ENCODE measurements at regions not wholly inside any gene's neighbourhood (a gene's known extent, or its start where the extent isn't known, plus 50 kb on each side); places are given as distances from the start of the nearest gene placed in this dataset.

DNA sequence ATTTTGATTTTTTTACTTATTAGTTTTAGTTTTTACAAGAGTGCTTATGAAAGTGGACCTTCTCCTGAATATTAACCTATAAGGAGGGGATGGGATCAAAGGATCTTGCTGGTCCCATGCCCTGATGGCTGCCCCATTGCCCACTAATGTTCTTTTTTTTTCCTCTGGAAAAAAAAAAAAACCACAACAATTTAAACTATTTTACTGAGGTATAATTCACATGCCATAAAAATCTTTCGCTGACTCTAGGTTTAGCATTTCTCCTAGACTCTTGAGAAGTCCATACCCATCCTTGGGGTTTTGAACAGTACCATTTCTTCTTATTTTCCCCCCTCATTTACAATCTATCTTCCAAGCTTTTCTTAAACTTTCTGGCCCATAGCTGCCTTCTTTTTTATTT lies 481.8 kb downstream of the TFEC start:
- 60 to 100% methylated on average over 1 of the region's 1 CpG for WGBS, 2 donors

DNA sequence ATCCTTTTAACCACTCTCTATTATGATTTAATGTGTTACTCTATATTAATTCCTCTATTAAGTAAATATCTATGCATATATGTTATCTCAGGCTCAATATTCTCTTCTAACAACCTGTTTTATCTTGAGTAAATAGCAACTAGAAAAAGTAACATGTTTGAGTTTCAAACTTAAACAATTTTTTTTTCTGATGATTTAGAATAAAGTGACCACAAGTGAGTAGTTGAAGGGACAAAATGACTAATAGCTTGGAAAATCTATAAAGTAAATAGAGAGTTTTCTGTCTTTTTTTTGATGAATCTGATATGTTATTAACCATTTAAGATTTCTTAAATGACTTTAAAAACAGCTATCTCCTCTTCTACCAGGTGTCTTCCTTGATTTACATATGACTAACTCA lies 483.8 kb downstream of the TFEC start:
- H3K9me3 ChIP-seq, result no peaks in the 10 kb centered on the region
- H3K27ac ChIP-seq, result no peak overlapping the region
- H3K4me3 ChIP-seq, result no peak overlapping the region
- no peak for DNase-seq
- no peaks in the 10 kb centered on the region for H3K27me3 ChIP-seq
- H3K36me3 ChIP-seq, result no peaks in the 10 kb centered on the region
- intact Hi-C loops (cut with DNase I), result no loop called here
- H3K4me1 ChIP-seq, result no peaks in the 10 kb centered on the region
- TF ChIP-seq, protein P1, sequence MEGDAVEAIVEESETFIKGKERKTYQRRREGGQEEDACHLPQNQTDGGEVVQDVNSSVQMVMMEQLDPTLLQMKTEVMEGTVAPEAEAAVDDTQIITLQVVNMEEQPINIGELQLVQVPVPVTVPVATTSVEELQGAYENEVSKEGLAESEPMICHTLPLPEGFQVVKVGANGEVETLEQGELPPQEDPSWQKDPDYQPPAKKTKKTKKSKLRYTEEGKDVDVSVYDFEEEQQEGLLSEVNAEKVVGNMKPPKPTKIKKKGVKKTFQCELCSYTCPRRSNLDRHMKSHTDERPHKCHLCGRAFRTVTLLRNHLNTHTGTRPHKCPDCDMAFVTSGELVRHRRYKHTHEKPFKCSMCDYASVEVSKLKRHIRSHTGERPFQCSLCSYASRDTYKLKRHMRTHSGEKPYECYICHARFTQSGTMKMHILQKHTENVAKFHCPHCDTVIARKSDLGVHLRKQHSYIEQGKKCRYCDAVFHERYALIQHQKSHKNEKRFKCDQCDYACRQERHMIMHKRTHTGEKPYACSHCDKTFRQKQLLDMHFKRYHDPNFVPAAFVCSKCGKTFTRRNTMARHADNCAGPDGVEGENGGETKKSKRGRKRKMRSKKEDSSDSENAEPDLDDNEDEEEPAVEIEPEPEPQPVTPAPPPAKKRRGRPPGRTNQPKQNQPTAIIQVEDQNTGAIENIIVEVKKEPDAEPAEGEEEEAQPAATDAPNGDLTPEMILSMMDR (IDR thresholded peaks at IDR 0.05), result no peak
- no peak for TF ChIP-seq POLR2A (IDR thresholded peaks at IDR 0.05)

More for the DNA sequence above, 481.8 kb downstream of the TFEC start:
- intact Hi-C loops (cut with DNase I), result no loop called here
- H3K4me3 ChIP-seq, result no peak overlapping the region
- no peaks in the 10 kb centered on the region for H3K9me3 ChIP-seq
- no peak for TF ChIP-seq POLR2A (IDR thresholded peaks at IDR 0.05)
- TF ChIP-seq, protein P1 (IDR thresholded peaks at IDR 0.05), result no peak
- H3K27ac ChIP-seq, result no peak overlapping the region
- H3K36me3 ChIP-seq, result no peaks in the 10 kb centered on the region
- no peaks in the 10 kb centered on the region for H3K4me1 ChIP-seq
- H3K27me3 ChIP-seq, result no peaks in the 10 kb centered on the region
- DNase-seq, result no peak

DNA sequence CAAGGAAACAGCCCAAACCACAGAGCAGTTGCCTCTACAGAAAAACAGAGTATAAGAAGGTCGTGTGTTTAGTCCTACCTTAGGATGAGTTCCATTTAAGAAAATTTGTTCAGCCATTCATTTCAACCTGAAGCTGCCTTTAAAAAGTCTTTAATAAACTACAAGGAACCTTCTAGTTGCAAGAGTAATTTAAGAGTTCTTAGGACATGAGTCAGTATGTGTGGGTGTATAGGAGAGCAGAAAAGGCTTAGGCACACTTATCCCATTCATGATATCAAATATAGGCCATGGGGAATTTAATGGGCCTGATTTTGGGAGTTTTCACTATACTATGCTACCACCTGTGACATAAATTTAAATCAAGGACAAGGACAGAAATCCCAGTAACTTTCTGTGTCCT lies 496.8 kb downstream of the TFEC start:
- TF ChIP-seq, protein P1 (IDR thresholded peaks at IDR 0.05), result no peak
- no peak for TF ChIP-seq POLR2A (IDR thresholded peaks at IDR 0.05)
- Histone ChIP-seq H3K9me3 (no peaks in the 10 kb centered on the region), H3K27me3 (no peaks in the 10 kb centered on the region), H3K36me3 (no peaks in the 10 kb centered on the region), H3K4me3 (no peak overlapping the region), H3K4me1 (no peaks in the 10 kb centered on the region), H3K27ac (no peak overlapping the region)
- WGBS, 2 donors, result 44 to 55% methylated on average over 1 of the region's 1 CpG
- intact Hi-C loops (cut with DNase I), result no loop called here
- DNase-seq, result no peak

DNA sequence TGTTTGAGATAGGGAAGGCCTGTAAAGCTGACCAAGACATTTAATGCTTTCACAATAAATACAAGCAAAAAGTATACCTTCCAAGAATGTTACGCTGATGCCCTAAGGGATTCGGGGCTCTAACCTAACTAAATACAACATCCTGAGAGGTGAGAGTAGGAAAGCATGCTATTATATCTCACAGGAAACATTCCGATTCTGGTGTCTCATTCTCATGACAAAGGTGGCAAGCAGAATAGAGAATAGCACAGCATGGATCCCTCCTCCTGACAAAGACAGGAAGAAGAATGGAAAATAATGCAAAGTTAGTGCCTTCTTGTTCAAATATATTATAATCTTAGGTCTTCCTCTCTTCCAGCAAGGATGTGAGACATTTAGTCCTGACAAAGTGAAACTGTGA lies 504.3 kb downstream of the TFEC start:
- H3K4me1 ChIP-seq, result no peaks in the 10 kb centered on the region
- H3K27ac ChIP-seq, result no peak overlapping the region
- peaks cover 0 to 7% (median 3%) of the 10 kb centered on the region in 3 donors for H3K9me3 ChIP-seq
- H3K27me3 ChIP-seq, result no peaks in the 10 kb centered on the region
- no peak for TF ChIP-seq POLR2A (IDR thresholded peaks at IDR 0.05)
- TF ChIP-seq, protein P1 (IDR thresholded peaks at IDR 0.05), result no peak
- WGBS, 2 donors, result 61 to 73% methylated on average over 3 of the region's 3 CpGs
- no peak overlapping the region for H3K4me3 ChIP-seq
- DNase-seq, result no peak
- no peaks in the 10 kb centered on the region for H3K36me3 ChIP-seq
- intact Hi-C loops (cut with DNase I), result no loop called here

DNA sequence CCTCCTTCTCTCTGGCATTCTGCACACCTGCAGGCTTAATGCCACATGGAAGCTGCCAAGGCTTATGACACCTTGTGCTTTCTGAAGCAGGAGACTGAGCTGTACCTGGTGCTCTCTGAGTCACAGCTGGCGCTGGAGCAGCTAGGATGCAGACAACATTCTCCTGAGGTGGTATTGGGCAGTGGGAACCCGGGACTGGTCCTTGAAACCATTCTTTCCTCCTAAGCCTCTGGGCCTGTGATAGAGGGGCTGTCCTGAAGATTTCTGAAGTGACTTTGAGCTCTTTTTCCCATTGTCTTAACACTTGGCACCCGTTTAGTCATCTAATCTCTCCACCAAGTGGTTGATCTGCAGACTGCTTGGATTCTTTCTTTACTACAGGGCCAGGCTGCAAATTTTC lies 508.4 kb downstream of the TFEC start:
- H3K27ac ChIP-seq, result no peak overlapping the region
- no peak for DNase-seq
- H3K4me1 ChIP-seq, result no peaks in the 10 kb centered on the region
- H3K4me3 ChIP-seq, result no peak overlapping the region
- peaks cover 0 to 7% (median 3%) of the 10 kb centered on the region in 3 donors for H3K9me3 ChIP-seq
- no peaks in the 10 kb centered on the region for H3K27me3 ChIP-seq
- no peak for TF ChIP-seq POLR2A (IDR thresholded peaks at IDR 0.05)
- TF ChIP-seq, protein P1 (IDR thresholded peaks at IDR 0.05), result no peak
- no peaks in the 10 kb centered on the region for H3K36me3 ChIP-seq
- WGBS, 2 donors, result 73 to 77% methylated on average over 2 to 3 of the region's 3 CpGs
- intact Hi-C loops (cut with DNase I), result no loop called here

Measured in esophagus squamous epithelium (tissue), 5 donors.